ENCODE measurements at regions not wholly inside any gene's neighbourhood (a gene's known extent, or its start where the extent isn't known, plus 50 kb on each side); places are given as distances from the start of the nearest gene placed in this dataset.

DNA sequence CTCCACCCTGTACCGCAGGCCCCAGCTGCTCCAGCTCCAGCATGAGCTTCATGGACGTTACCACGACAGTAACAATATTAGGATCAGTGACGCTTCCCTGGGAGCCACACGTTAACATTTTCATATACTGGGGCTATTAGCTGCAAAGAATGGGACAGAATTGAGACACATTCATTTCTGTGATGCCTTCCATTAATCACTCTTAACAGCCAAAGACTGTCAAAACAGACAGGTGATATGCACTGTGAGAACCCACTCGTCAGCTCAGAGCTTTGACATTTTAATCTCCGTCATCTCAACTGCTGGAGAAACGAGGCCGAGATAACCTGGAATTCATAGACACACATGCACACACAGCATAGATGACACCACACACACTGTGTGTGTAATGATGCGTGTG is 408.4 kb upstream of the SHH start:
- no peak for TF ChIP-seq TARDBP (IDR thresholded peaks at IDR 0.05)
- no peak for TF ChIP-seq FOXA1 (IDR thresholded peaks at IDR 0.05)
- no peak for TF ChIP-seq BHLHE40 (IDR thresholded peaks at IDR 0.05; ENCODE audit: borderline replicate concordance)
- TF ChIP-seq SUZ12 (IDR thresholded peaks at IDR 0.05): no peak
- no peak for TF ChIP-seq SP1 (IDR thresholded peaks at IDR 0.05)
- TF ChIP-seq ELF4 (IDR thresholded peaks at IDR 0.05): no peak
- TF ChIP-seq CTBP1 (IDR thresholded peaks at IDR 0.05; ENCODE audit: borderline replicate concordance): no peak
- no peak for TF ChIP-seq ZNF384 (IDR thresholded peaks at IDR 0.05)
